Gastrocnemius medialis (tissue), 4 donors: ENCODE measurements at regions not wholly inside any gene's neighbourhood (a gene's known extent, or its start where the extent isn't known, plus 50 kb on each side); places are given as distances from the start of the nearest gene placed in this dataset.

Experiments used
- ATAC-seq, 2 donors: fragments of 150-250 bp; one replicate each; pipeline ENCODE4 v1.9.1; 2016
- DNase-seq, 2 donors: peaks; one replicate each; pipeline ENCODE4 v3.0.0-alpha.2; 2019
- H3K27ac ChIP-seq, 4 donors: fragments of 200-600 bp; sonication (generic); 1 replicate in 1 of 4; 2 replicates in 3 of 4; pipeline ENCODE4 v1.5.1; 2016 to 2018; ENCODE audit warnings: mild to moderate bottlenecking in 2 of 4, moderate library complexity in 1 of 4
- H3K27me3 ChIP-seq, 3 donors: fragments of 200-600 bp; sonication (generic) in 2 of 3; 1 replicate in 1 of 3; 2 replicates in 2 of 3; pipeline versions ENCODE4 v1.5.1 to v1.6.0; 2016 to 2019; ENCODE audit warnings: mild to moderate bottlenecking in 1 of 3, moderate library complexity in 1 of 3
- H3K36me3 ChIP-seq, 2 donors: fragments of 200-600 bp; sonication (generic) in 1 of 2; one replicate each; pipeline ENCODE4 v1.5.1; 2017 to 2018
- H3K4me1 ChIP-seq, 2 donors: fragments of 200-600 bp; sonication (generic) in 1 of 2; one replicate each; pipeline ENCODE4 v1.5.1; 2016 to 2017; ENCODE audit warnings: mild to moderate bottlenecking in 2 of 2
- H3K4me3 ChIP-seq, 4 donors: fragments of 200-600 bp; sonication (generic) in 3 of 4; 1 replicate in 1 of 4; 2 replicates in 3 of 4; pipeline ENCODE4 v1.5.1; 2016 to 2019; ENCODE audit warnings: mild to moderate bottlenecking in 2 of 4
- H3K9me3 ChIP-seq, 3 donors: fragments of 200-600 bp; sonication (generic) in 2 of 3; 1 replicate in 1 of 3; 2 replicates in 2 of 3; pipeline ENCODE4 v1.5.1; 2016 to 2019
- POLR2A ChIP-seq, 2 donors: fragments of 450-650 bp; IDR thresholded peaks; one replicate each; pipeline ENCODE4 v1.6.1; 2017; ENCODE audit warnings: antibody characterized with exemption in 2 of 2, mild to moderate bottlenecking in 2 of 2, moderate library complexity in 2 of 2
- in situ Hi-C, 4 donors: fragments of 200-750 bp; cut with MboI; loops; one replicate each; pipeline versions ENCODE4 v1.15.0 to v1.8.0; 2017; ENCODE audit warnings: low sequenced_read_pairs in 4 of 4
- intact Hi-C: fragments of 100-400 bp; cut with DNase I; formaldehyde crosslinking; loops from one replicate; pipeline ENCODE4 v1.15.1; 2023; ENCODE audit warnings: low total_unique reads
- TF ChIP-seq, protein P1 (sequence below), 5 experiments: fragments of 450-650 bp in 3 of 5; fragments of 200-600 bp in 2 of 5; sonication (generic) in 2 of 5; IDR thresholded peaks in 4 of 5; conservative IDR thresholded peaks in 1 of 5; 1 replicate in 4 of 5; 2 replicates in 1 of 5; pipeline ENCODE4 v1.5.1; 2016 to 2019; ENCODE audit warnings: antibody characterized with exemption in 5 of 5, mild to moderate bottlenecking in 3 of 5, moderate library complexity in 3 of 5

DNA sequence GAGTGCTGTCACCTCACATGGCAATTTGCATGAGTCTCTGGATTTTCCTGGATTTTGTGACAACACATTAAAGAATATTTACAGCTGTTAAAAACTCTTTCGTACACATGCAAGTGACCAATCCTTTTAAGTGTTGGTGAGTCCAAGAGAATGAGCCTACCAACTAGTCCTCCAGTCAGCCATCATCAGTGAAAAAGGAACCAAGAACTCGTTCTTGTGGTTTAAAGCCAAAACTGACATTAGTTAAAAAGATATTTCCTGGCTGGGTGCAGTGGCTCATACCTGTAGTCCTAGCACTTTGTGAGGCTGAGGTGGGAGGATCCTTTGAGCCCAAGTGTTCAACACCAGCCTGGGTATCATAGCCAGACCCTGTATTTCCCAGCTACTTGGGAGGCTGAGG is 215.4 kb upstream of the ITGA4 start:
- Histone ChIP-seq H3K27ac (no peak overlapping the region), H3K27me3 (no peaks in the 10 kb centered on the region), H3K36me3 (no peaks in the 10 kb centered on the region), H3K4me1 (no peaks in the 10 kb centered on the region), H3K9me3 (no peaks in the 10 kb centered on the region), H3K4me3 (no peak overlapping the region)
- ATAC-seq, result no peak
- intact Hi-C loops, result no loop called here
- in situ Hi-C loops, result no loop called here
- no peak for DNase-seq
- no peak for TF ChIP-seq POLR2A (IDR thresholded peaks at IDR 0.05)
- TF ChIP-seq, protein P1, sequence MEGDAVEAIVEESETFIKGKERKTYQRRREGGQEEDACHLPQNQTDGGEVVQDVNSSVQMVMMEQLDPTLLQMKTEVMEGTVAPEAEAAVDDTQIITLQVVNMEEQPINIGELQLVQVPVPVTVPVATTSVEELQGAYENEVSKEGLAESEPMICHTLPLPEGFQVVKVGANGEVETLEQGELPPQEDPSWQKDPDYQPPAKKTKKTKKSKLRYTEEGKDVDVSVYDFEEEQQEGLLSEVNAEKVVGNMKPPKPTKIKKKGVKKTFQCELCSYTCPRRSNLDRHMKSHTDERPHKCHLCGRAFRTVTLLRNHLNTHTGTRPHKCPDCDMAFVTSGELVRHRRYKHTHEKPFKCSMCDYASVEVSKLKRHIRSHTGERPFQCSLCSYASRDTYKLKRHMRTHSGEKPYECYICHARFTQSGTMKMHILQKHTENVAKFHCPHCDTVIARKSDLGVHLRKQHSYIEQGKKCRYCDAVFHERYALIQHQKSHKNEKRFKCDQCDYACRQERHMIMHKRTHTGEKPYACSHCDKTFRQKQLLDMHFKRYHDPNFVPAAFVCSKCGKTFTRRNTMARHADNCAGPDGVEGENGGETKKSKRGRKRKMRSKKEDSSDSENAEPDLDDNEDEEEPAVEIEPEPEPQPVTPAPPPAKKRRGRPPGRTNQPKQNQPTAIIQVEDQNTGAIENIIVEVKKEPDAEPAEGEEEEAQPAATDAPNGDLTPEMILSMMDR (IDR thresholded peaks at IDR 0.05 in 4 of 5, conservative IDR thresholded peaks at IDR 0.05 in 1 of 5), result no peak

DNA sequence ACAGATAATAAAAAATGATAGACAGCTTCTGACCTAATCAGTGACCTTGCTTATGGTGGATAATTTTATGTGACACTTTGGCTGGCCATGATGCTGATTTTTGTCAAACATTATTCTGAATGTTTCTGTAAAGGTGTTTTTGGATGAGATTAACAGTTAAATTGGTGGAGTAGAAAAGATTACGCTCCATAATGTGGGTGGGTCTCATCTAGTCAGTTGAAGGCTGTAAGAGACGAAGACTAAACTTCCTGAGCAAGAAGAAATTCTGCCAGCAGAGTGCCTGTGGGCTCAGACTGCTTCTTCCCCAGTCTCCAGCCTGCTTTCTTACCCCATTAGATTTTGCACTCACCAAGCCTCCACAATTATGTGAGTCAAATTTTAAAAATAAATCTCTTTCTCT is 214.9 kb upstream of the ITGA4 start:
- Histone ChIP-seq H3K36me3 (no peaks in the 10 kb centered on the region), H3K9me3 (no peaks in the 10 kb centered on the region), H3K4me3 (no peak overlapping the region), H3K4me1 (no peaks in the 10 kb centered on the region), H3K27me3 (no peaks in the 10 kb centered on the region), H3K27ac (no peak overlapping the region)
- no peak for TF ChIP-seq POLR2A (IDR thresholded peaks at IDR 0.05)
- in situ Hi-C loops, result no loop called here
- no peak for DNase-seq
- ATAC-seq, result no peak
- intact Hi-C loops, result no loop called here

DNA sequence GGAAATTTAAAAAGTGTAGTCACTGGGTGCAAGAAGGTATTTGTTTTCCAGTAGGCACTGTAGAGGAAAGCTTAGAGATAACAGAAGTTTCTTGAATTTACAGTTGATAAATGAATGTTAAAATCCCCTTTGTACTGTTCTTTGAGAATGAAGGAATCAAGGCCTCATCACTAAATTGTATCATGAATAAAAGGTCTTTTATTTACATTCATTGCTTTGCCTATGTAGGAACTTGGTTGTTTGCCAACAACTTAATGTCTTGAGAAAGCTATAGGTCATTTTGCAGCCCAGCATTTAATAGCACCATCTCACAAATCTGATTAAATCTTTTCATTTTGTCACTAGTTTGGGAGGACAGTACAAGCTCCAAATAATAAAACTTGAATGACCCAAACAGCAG is 213.9 kb upstream of the ITGA4 start:
- no peak for DNase-seq
- ATAC-seq, result no peak
- Histone ChIP-seq H3K27me3 (no peaks in the 10 kb centered on the region), H3K4me3 (no peak overlapping the region), H3K36me3 (no peaks in the 10 kb centered on the region), H3K4me1 (no peaks in the 10 kb centered on the region), H3K27ac (no peak overlapping the region), H3K9me3 (no peaks in the 10 kb centered on the region)
- intact Hi-C loops (no loop called here), in situ Hi-C loops (no loop called here)
- no peak for TF ChIP-seq POLR2A (IDR thresholded peaks at IDR 0.05)
- TF ChIP-seq, protein P1 (IDR thresholded peaks at IDR 0.05 in 4 of 5, conservative IDR thresholded peaks at IDR 0.05 in 1 of 5), result no peak

DNA sequence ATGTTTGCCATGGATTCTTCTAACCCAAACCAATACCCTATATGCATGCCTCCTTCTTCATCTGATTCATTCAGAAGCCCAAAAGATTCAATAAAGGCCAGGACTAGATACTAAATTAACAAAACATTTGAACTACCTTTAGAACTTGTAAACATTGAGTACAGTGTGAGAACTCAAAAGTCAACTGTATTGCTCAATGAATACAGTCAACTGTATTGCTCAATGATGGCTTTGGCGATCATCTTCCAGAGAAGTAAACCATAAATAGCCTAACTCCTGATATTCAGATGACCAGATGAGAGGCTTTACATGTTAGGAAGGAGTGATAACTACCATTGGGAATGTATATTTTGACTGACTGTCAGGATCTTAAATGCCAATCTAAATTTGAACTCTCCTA is 206.5 kb upstream of the ITGA4 start:
- H3K36me3 ChIP-seq, result no peaks in the 10 kb centered on the region
- in situ Hi-C loops, result no loop called here

DNA sequence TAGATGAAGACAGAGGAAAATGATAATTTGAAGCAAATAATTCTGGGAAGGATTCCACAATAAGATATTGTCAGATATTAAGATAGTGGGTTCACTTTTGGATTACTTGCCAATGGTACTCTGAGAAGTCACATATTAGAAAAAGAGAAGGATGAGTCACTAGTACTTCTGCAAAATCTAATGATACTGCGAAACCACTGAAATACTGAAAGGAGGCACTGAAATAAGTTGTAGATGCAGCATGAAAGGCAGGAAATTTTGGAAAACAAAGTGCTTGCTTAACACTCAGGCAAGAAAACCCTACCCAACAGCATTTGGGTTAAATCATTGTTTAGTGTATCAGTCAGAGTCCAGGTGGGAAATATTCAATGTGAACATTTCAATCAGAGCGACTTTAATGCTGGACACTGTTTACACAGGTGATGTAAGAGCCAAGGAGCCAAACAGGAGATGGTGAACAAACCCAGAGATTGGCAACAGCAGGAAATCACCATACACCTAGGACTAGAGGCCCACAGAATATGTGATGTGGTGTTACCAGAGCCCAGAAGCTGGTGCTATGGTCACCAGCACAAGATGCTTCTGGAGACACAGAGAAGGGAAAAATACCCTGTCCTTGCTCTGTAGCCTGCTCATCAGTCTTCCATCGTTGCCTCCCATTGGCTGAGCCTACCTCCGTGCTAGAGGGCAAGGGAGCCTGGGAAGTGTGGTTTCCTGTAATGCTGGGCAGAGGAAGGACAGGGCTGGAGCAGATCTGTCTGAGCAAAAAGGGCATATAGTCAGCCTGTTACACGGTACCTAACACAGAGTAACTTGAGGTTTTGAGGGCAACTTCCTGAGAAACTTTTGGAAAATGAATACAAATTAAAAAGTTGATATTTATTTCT is 204.7 kb upstream of the ITGA4 start:
- ATAC-seq (no peak), DNase-seq (no peak)
- H3K4me3 ChIP-seq, result no peak overlapping the region
- H3K4me1 ChIP-seq, result no peaks in the 10 kb centered on the region
- no peaks in the 10 kb centered on the region for H3K9me3 ChIP-seq
- no peaks in the 10 kb centered on the region for H3K27me3 ChIP-seq
- TF ChIP-seq, protein P1 (IDR thresholded peaks at IDR 0.05 in 4 of 5, conservative IDR thresholded peaks at IDR 0.05 in 1 of 5), result no peak
- no peak for TF ChIP-seq POLR2A (IDR thresholded peaks at IDR 0.05)
- no peak overlapping the region for H3K27ac ChIP-seq
- in situ Hi-C loops, result no loop called here
- intact Hi-C loops, result no loop called here
- H3K36me3 ChIP-seq, result no peaks in the 10 kb centered on the region

More for the DNA sequence above, 206.5 kb upstream of the ITGA4 start:
- DNase-seq (no peak), ATAC-seq (no peak)
- intact Hi-C loops, result no loop called here
- Histone ChIP-seq H3K4me1 (no peaks in the 10 kb centered on the region), H3K27ac (no peak overlapping the region), H3K4me3 (no peak overlapping the region), H3K27me3 (no peaks in the 10 kb centered on the region), H3K9me3 (no peaks in the 10 kb centered on the region)
- no peak for TF ChIP-seq POLR2A (IDR thresholded peaks at IDR 0.05)
- TF ChIP-seq, protein P1 (IDR thresholded peaks at IDR 0.05 in 4 of 5, conservative IDR thresholded peaks at IDR 0.05 in 1 of 5), result no peak
